Hepatic stellate cell (primary cell): ENCODE measurements at regions not wholly inside any gene's neighbourhood (a gene's known extent, or its start where the extent isn't known, plus 50 kb on each side); places are given as distances from the start of the nearest gene placed in this dataset.

ENCODE experiments used
- DNase-seq: peaks from one replicate; pipeline ENCODE4 v3.0.0; 2011; ENCODE audit warnings: low spot score

GRCh38 chr9:108336575-108336974, 519.2 kb downstream of the ACTL7B start:
- no peak for DNase-seq

DNA sequence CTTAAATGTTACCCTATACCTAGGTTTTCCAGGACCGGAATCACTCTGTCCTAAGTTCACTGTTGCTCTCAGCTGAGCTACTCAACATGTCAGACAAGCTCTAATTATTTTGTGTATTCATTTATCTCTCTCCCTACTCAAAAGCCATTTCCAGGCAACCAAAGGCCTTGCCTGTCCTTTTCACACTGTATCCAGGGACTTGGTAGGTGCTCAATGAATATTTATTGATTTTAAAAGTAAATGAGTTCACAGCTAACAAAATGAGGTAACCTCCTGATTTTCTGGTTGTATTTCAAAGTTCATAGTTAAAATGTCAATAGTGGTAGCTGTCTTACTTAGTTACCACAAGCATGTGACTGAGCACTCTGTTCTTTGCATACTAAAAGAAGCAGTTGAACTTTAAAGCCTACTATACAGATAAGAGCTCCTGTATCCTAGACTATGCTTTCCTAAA, 522.2 kb downstream of the ACTL7B start:
- DNase-seq, result no peak

DNA sequence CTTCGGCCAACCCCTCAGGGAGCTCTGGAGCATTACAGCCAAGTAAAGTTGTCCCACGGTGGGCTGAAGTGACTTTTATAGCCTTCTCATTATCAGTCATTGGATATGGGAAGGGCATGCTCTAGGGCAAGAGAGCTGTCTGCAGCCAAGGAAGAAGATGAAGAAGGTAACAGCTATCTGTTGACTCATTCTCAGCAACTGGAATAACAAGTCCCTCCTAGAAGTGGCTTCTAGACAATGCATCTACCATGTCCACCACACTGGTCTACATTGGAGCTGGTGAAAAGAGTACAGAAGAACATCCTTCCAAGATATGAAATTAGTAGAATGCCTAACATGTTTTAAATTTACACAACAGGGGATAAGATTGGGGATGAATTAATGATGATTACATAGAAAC, 524.2 kb downstream of the ACTL7B start:
- no peak for DNase-seq

DNA sequence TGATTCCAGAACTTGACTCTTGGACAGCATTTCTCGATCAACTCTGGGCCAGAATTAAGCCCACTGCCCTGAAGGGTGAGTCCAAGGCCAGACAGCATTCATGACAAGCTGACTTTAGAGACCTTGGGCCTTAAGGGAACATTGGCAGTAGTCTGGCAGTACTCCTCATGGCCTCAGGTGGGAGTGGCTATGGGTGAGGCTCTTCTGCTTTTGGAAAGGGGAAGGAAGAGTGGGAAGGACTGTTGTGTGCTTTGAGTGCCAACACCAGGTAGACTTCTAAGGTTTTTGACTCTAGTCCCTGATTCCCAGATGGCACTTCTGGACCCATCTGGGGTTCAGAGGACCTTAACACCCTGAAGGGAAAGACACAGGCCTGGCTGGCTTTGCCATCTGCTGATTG, 530.4 kb downstream of the ACTL7B start:
- no peak for DNase-seq

GRCh38 chr9:108323615-108324014, 532.2 kb downstream of the ACTL7B start:
- DNase-seq, result no peak

DNA sequence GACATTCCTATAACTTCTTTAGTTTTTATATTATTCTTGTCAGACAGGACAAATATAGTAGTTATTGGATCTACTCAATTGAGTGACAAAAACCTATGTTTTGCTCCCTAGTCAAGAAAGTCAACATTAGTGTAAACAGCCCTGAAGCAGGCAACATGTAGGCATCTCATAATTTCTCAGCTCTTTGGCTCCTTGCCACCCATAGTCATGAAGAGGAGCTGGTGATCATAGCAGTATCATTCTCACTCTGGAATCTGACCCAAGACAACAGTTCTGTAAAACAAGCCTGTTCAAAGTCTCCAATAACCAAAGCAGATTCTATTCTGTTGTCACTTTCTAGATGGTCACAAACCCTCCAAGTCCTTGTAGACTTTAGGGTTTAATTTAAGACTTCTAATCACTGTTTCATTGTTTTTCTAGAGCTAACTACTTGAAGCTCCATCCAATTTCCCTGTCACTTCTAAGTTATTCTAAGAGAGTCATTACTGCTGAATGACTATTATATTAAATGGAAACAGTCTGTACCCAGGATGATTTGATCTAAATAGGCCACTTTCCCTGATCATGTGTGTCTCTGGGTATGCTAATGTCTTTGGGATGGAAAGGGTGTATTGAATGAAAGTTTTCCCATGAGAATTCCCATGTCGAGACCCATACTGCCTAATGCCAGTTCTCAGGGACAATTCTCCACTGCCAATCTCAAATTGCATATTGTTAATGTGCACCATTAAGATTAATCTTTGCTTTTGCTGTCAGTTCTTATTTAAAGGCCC, 533.3 kb downstream of the ACTL7B start:
- DNase-seq, result no peak

DNA sequence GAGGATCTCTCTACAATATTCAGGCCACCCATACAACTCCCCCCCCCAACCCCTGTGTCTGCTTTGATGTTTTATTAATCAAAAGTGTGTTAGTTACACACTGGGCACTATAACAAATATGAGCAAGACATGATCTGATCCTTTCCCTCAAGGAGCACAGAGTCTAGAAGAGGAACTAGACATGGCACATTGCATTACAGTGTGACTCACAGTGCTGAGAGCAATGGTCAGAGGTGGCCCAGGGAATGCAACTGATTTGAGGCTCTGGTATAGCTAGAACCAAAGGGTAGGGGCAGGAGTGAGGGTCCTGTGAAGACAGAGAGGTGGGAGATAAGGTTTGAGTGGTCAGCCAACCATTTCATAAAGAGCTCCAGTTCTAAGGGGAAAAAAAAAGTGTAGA, 539.2 kb downstream of the ACTL7B start:
- no peak for DNase-seq

- DNase-seq, result no peak
Observed at GRCh38 chr9:108316066-108316465, 539.7 kb downstream of the ACTL7B start.

- DNase-seq, result no peak
Observed at GRCh38 chr9:108311745-108312144, 544.0 kb downstream of the ACTL7B start.

GRCh38 chr9:108310202-108310601, 545.6 kb downstream of the ACTL7B start:
- DNase-seq, result no peak

DNA sequence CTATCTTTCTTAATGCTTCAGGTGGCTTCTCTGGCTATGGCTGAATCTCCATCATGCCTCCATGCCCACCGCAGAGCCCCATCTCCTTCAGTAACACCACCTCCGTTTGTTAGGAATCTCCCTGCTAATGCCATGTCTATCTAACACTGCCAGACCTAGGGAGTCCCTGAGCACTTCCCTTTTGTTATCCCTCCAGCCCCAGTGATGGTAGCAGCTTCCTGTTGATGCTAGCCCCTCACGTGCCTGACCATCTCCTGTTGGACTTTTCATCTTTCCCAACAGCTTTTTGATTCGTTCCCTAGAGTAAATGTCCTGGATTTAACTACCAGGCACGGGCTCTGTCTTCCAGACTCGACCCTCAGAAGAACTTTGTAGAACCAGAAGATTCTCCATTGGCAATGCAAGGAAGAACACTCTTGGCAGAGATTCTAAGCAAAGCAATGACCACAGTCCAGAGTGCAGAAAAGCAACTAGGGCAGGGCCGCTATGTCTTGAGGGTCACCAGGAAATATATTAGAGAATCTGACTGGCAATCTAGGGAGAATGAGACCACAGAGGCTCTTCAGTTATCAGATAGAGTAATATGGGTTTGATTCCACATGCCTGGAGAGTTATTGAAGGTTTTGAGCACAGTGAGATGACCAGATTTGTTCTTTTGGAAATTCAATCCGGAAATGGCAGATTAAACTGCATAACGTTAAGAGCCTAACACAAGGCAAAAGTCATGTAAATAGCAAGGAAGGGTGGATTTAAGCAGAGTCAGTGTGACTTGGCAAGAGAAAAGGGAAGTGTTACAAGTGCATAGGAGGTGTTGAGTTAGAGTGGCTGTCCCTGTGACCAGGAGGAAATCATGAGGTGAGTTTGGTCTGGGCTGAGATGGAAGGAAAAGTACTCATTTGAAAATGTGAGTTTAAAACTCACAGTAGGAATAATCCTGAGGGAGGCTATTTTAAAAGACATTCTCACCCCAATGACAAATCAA, 555.2 kb downstream of the ACTL7B start:
- DNase-seq, result no peak

- no peak for DNase-seq
Observed at GRCh38 chr9:108297073-108297472, 558.7 kb downstream of the ACTL7B start.

DNA sequence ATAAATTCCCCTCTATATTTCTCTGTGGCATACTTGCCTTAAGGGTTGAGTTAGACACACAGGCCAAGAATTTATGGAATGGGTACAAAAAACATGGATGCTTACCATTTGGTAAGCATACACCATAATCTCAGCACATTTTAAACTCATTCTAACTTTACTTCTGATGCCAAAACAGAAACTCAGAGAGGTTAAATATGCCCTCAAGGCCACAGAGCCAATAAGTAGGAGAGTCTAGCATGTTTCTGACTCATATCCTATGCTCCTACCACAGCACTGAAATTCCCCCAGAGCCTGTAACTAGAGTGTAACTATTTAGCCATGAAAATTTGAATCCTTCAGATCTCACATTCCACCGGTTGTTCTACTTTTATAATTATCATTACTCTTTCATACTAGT, 559.7 kb downstream of the ACTL7B start:
- DNase-seq, result no peak

- DNase-seq, result no peak
Observed at GRCh38 chr9:108291586-108291932, 564.2 kb downstream of the ACTL7B start.

DNA sequence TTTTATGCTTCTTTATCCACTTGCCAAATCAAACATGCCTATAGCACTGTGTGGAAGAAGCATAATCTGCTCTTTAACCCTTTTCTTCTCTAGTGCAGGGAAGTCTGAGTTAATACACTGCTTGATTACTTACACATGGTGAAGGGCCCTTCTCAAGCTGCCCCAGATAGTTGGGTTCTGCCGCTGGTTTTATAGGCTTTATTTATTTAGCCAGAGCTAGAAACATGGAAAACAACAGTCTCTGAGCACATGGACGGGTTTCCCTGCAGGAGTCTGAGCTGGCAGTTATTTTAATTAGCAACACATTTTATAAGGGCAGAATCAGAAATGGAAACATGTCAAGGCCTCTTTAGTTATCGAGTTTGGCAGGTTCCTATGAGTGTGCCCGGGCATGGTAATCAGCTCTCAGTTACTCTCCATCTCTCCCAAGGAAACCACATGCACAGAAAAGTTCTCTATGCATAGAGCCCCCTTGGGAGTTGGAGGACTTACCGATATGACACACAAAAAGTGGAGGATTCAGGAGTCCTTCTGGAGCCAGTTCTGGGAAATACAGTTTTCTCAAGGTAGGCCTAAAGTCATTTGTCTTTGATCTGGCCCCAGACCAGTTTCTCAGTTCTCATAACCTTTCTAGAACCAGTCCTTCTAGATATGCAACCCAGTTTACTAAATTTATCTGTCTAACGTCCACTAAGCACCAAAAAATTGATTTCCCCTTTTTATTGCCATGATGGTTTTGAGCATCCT, 564.8 kb downstream of the ACTL7B start:
- DNase-seq, result no peak

DNA sequence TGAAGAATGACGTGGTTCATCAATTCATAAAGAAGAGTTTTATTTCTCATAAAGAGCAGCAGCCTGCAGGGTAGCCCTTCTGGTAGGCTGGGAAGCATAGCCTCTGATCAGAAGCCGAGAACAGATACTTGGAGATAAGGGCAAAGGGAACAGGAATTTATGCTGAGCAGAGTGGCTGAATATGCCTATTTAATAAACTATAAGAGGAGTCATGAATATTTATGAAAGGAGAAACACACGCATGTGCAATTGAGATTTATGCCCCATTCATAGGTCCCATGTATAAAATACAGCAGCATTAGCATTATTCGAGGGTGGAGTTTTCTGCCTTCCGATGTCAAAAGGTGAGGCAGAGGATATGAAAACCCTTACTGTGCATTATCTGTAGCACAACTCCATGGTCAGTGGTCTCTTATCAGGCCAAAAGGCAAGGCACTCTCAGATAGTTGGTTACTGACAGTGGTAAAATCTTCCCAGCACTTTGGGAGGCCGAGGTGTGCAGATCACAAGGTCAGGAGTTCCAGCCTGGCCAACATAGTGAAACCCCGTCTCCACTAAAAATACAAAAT, 569.1 kb downstream of the ACTL7B start:
- DNase-seq, result no peak

DNA sequence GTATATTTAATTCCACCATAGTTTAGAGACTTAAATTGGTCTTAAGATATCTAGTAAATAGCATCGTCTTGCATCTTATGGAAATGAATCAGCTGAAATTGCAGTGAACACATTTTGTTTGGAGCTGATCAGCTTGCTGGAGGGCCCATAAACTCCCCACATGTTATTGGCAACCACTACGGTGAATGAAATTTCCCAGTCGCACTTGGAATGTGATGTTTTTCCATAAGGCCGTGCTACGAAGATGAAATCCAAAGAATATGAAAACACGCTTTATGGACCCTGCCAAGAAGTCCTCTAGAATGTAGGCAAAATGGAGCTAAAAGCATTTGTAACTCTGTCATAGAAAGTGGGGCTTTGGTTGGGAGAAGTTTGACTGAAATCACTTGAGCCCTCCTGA, 572.1 kb downstream of the ACTL7B start:
- no peak for DNase-seq

GRCh38 chr9:108282872-108283271, 572.9 kb downstream of the ACTL7B start:
- no peak for DNase-seq

GRCh38 chr9:108281696-108282095, 574.1 kb downstream of the ACTL7B start:
- no peak for DNase-seq

DNA sequence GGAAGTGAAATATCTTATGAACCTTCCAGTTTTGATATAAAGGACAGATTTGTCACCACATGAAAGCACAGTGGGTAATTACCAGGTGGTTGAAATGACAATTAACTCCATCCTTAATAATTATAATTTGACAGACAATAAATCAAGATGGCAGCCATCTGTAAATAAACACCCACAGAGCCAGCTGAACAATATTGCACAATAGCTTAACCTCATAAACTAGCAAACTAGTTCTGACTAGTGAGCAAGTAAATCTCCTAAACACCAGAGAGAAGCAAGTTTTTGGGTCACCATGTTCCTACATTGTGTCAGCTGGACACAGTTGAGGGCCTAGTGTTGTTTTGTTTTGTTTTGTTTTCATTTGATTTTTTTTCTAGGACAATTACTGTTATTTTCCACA, 577.4 kb downstream of the ACTL7B start:
- no peak for DNase-seq

DNA sequence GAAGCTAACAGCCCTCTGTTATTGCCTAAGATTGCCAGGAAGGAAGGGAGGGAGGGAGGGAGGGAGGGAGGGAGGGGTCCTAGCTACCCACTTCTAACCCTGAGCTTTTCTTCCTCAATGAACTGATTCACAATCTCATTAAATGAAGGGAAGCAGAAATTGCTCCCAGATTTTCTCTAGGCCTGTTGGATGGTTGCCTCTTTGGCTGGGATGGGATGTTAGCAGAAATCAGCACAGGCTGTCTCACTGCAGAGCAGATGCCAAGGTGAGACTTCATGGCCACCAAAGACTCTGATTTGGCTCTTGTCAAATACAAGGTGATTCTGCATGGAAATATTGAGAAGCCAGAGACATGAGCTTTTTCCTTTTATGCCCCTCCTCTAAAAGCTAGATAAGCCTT, 578.6 kb downstream of the ACTL7B start:
- no peak for DNase-seq

DNA sequence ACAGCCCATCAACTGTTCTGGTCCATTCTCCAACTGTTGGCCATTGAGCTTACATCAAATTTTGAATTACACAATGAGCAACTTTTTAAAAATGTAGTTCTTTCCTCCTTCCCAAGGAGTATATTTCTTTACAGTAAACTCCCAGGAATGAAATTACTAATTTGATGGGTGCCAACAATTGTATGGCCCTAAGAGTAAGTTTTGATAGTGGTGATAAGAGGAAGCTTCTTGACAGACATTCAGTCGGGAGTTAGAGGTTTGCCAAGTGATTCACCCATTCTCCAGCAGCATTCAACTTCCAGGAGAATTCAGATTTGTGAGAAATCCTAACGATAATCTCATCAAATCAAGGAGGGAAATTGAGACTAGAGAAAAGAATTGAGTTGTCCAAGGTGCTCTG, 579.9 kb downstream of the ACTL7B start:
- DNase-seq, result no peak
